ENCODE measurements at regions not wholly inside any gene's neighbourhood (a gene's known extent, or its start where the extent isn't known, plus 50 kb on each side); places are given as distances from the start of the nearest gene placed in this dataset.

DNA sequence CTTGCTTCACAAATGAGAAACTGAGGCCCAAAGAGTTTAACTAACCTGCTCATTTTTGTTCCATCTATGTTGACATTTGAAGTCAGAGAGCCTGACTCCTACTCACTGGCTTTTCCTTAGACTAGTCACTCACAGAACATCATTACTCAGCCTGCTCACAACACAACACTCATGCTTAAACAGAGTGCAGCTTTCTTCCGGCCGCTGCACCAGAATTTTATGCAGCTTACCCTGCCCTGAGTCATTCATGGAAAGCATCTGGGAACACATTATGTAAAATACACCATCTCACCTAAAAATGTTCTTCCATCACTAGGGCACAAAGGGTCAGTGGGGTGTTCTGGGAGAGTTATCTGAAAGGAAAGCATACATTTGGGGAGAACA lies 303.4 kb downstream of the SPRY2 start:
- Histone ChIP-seq H3K4me2 (ENCODE audit: control insufficient read depth, insufficient read depth) (peak overlapping the region; percentile 20; the same call in 1 of the 2 replicates), H3K9ac (ENCODE audit: control insufficient read depth, insufficient read depth, low read length) (no peak overlapping the region), H3K36me3 (ENCODE audit: control insufficient read depth in 2 of 2, insufficient read depth in 2 of 2, low read length in 1 of 2) (no peaks in the 10 kb centered on the region), H4K20me1 (ENCODE audit: control insufficient read depth, insufficient read depth) (no peaks in the 10 kb centered on the region), H3K79me2 (ENCODE audit: control insufficient read depth, insufficient read depth, low read length) (no peaks in the 10 kb centered on the region), H3K9me3 (replicated peaks; ENCODE audit: control insufficient read depth, insufficient read depth, low read length) (no peaks in the 10 kb centered on the region), H3K4me1 (ENCODE audit: control insufficient read depth, insufficient read depth, low read length) (peaks cover 8% of the 10 kb centered on the region; the same call in 1 of the 2 replicates), H3K27ac (ENCODE audit: control insufficient read depth, insufficient read depth) (no peak overlapping the region), H3K4me3 (no peak overlapping the region), H3K27me3 (replicated peaks in 1 of 2; ENCODE audit: control insufficient read depth in 2 of 2, insufficient read depth in 2 of 2, low read length in 1 of 2) (no peaks in the 10 kb centered on the region), H2AFZ (ENCODE audit: control insufficient read depth, low read depth, low read length) (no peak overlapping the region)
- DNase-seq (ENCODE audit: low read depth, low spot score): no peak
- BruUV-seq (replicated peaks): no TSS peak
- FAIRE-seq: no peak
- intact Hi-C loops (cut with micrococcal nuclease; ENCODE audit: unreplicated experiment) (loop anchor here (5.0 to 10.0 kb wide), 2 partner anchors 210 to 407 kb away; no protein-coding TSS in a partner anchor), in situ Hi-C loops (cut with MboI) (no loop called here)
- ATAC-seq: peak; percentile 67
- POLR2A ChIA-PET: interaction anchor here (0.7 to 3.2 kb wide), 3 partner anchors 11 to 258 kb away, joined by 3 to 16 read pairs (median 3); no protein-coding TSS in a partner anchor
- RAD21 ChIA-PET (ENCODE audit: unreplicated experiment): interaction anchor here (1.0 to 5.9 kb wide), 2 partner anchors 12 to 302 kb away, joined by 3 to 49 read pairs; no protein-coding TSS in a partner anchor
- SMC1A ChIA-PET (ENCODE audit: uncharacterized antibody, unreplicated experiment): interaction anchor here (0.8 to 7.5 kb wide), 9 partner anchors 9 to 362 kb away, joined by 3 to 70 read pairs (median 3); no protein-coding TSS in a partner anchor
- WGBS (ENCODE audit: insufficient coverage, insufficient replicate concordance, low lambda C conversion rate, missing lambda C conversion rate): 33% methylated on average over 2 of the region's 2 CpGs
- CTCF ChIA-PET: interaction anchor here (1.3 to 1.5 kb wide), 3 partner anchors 11 to 64 kb away, joined by 4 to 7 read pairs (median 4); no protein-coding TSS in a partner anchor
- TF ChIP-seq LARP7 (IDR thresholded peaks at IDR 0.05) (no peak), ATF7 (IDR thresholded peaks at IDR 0.05; ENCODE audit: low read depth) (no peak), PAX5 (IDR thresholded peaks at IDR 0.05; ENCODE audit: borderline replicate concordance, low read depth, low read length) (no peak), SMAD5 (IDR thresholded peaks at IDR 0.05; ENCODE audit: low read depth) (no peak), MEF2B (IDR thresholded peaks at IDR 0.05; ENCODE audit: partially characterized antibody, poor library complexity, severe bottlenecking) (no peak), SIX5 (IDR thresholded peaks at IDR 0.05; ENCODE audit: low read depth, low read length, severe bottlenecking) (no peak), ZNF24 (IDR thresholded peaks at IDR 0.05) (no peak), NR2C2 (IDR thresholded peaks at IDR 0.05; ENCODE audit: borderline replicate concordance, control insufficient read depth, insufficient read length, low read depth) (no peak)
- TF ChIP-seq, protein P1, sequence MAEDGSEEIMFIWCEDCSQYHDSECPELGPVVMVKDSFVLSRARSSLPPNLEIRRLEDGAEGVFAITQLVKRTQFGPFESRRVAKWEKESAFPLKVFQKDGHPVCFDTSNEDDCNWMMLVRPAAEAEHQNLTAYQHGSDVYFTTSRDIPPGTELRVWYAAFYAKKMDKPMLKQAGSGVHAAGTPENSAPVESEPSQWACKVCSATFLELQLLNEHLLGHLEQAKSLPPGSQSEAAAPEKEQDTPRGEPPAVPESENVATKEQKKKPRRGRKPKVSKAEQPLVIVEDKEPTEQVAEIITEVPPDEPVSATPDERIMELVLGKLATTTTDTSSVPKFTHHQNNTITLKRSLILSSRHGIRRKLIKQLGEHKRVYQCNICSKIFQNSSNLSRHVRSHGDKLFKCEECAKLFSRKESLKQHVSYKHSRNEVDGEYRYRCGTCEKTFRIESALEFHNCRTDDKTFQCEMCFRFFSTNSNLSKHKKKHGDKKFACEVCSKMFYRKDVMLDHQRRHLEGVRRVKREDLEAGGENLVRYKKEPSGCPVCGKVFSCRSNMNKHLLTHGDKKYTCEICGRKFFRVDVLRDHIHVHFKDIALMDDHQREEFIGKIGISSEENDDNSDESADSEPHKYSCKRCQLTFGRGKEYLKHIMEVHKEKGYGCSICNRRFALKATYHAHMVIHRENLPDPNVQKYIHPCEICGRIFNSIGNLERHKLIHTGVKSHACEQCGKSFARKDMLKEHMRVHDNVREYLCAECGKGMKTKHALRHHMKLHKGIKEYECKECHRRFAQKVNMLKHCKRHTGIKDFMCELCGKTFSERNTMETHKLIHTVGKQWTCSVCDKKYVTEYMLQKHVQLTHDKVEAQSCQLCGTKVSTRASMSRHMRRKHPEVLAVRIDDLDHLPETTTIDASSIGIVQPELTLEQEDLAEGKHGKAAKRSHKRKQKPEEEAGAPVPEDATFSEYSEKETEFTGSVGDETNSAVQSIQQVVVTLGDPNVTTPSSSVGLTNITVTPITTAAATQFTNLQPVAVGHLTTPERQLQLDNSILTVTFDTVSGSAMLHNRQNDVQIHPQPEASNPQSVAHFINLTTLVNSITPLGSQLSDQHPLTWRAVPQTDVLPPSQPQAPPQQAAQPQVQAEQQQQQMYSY (CRISPR knock-in tag; IDR thresholded peaks at IDR 0.05): no peak
- TF ChIP-seq, protein P2, sequence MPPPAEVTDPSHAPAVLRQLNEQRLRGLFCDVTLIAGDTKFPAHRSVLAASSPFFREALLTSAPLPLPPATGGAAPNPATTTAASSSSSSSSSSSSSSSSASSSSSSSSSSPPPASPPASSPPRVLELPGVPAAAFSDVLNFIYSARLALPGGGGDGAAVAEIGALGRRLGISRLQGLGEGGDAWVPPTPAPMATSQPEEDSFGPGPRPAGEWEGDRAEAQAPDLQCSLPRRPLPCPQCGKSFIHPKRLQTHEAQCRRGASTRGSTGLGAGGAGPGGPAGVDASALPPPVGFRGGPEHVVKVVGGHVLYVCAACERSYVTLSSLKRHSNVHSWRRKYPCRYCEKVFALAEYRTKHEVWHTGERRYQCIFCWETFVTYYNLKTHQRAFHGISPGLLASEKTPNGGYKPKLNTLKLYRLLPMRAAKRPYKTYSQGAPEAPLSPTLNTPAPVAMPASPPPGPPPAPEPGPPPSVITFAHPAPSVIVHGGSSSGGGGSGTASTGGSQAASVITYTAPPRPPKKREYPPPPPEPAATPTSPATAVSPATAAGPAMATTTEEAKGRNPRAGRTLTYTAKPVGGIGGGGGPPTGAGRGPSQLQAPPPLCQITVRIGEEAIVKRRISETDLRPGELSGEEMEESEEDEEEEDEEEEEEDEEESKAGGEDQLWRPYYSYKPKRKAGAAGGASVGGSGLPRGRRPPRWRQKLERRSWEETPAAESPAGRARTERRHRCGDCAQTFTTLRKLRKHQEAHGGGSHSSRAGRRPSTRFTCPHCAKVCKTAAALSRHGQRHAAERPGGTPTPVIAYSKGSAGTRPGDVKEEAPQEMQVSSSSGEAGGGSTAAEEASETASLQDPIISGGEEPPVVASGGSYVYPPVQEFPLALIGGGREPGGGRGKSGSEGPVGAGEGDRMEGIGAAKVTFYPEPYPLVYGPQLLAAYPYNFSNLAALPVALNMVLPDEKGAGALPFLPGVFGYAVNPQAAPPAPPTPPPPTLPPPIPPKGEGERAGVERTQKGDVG (CRISPR knock-in tag; IDR thresholded peaks at IDR 0.05): no peak
- TF ChIP-seq, protein P3, sequence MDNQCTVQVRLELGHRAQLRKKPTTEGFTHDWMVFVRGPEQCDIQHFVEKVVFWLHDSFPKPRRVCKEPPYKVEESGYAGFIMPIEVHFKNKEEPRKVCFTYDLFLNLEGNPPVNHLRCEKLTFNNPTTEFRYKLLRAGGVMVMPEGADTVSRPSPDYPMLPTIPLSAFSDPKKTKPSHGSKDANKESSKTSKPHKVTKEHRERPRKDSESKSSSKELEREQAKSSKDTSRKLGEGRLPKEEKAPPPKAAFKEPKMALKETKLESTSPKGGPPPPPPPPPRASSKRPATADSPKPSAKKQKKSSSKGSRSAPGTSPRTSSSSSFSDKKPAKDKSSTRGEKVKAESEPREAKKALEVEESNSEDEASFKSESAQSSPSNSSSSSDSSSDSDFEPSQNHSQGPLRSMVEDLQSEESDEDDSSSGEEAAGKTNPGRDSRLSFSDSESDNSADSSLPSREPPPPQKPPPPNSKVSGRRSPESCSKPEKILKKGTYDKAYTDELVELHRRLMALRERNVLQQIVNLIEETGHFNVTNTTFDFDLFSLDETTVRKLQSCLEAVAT (IDR thresholded peaks at IDR 0.05): no peak

All from GM12878 (cell line).